Neural progenitor cell (in vitro differentiated cells): ENCODE measurements at regions not wholly inside any gene's neighbourhood (a gene's known extent, or its start where the extent isn't known, plus 50 kb on each side); places are given as distances from the start of the nearest gene placed in this dataset.

ENCODE experiments used
- EZH2 ChIP-seq: fragments of 200-600 bp; sonication (generic); IDR thresholded peaks from 2 replicates; pipeline ENCODE4 v1.6.1; 2017; ENCODE audit warnings: antibody characterized with exemption, mild to moderate bottlenecking, moderate library complexity
- EZH2phosphoT487 ChIP-seq: fragments of 200-600 bp; sonication (generic); IDR thresholded peaks from 2 replicates; pipeline ENCODE4 v1.6.1; 2017; ENCODE audit warnings: antibody characterized with exemption
- TF ChIP-seq, protein P1 (sequence below): fragments of 200-600 bp; sonication (generic); IDR thresholded peaks from 2 replicates; pipeline ENCODE4 v1.5.1; 2017; ENCODE audit warnings: antibody characterized with exemption, mild to moderate bottlenecking

DNA sequence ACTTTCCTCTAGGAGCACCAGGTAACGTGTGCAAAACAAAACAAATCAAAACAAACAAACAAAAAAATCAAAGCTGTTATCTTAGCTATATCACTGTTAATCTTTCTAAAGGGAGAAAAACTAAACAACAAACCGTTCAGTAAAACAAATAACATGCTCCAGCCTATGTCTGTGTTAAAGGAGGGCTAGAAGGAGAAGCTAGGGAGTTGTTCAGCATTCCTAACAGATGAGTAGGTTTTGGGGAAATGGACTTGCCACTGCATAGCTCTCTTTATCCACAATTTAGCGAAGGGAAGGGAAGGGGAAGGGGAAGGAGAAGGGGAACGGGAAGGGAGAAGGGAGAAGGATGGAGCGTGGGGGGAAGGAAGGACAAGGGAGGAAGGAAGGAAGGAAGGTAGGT is 134.2 kb upstream of the AKR1E2 start:
- TF ChIP-seq, protein P1, sequence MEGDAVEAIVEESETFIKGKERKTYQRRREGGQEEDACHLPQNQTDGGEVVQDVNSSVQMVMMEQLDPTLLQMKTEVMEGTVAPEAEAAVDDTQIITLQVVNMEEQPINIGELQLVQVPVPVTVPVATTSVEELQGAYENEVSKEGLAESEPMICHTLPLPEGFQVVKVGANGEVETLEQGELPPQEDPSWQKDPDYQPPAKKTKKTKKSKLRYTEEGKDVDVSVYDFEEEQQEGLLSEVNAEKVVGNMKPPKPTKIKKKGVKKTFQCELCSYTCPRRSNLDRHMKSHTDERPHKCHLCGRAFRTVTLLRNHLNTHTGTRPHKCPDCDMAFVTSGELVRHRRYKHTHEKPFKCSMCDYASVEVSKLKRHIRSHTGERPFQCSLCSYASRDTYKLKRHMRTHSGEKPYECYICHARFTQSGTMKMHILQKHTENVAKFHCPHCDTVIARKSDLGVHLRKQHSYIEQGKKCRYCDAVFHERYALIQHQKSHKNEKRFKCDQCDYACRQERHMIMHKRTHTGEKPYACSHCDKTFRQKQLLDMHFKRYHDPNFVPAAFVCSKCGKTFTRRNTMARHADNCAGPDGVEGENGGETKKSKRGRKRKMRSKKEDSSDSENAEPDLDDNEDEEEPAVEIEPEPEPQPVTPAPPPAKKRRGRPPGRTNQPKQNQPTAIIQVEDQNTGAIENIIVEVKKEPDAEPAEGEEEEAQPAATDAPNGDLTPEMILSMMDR = no peak
- no peak for TF ChIP-seq EZH2
- TF ChIP-seq EZH2phosphoT487 = no peak
